Liver (tissue), 8 donors: ENCODE measurements at regions not wholly inside any gene's neighbourhood (a gene's known extent, or its start where the extent isn't known, plus 50 kb on each side); places are given as distances from the start of the nearest gene placed in this dataset.

Experiments
- DNase-seq: peaks from one replicate; pipeline ENCODE4 v3.0.0-alpha.2; 2017; ENCODE audit warnings: low spot score
- H3K27ac ChIP-seq, 2 donors: one replicate each; pipeline ENCODE4 v1.7.0; 2013; ENCODE audit warnings: inconsistent platforms in 2 of 2, low read length in 2 of 2, control low read depth in 1 of 2, low read depth in 1 of 2, mild to moderate bottlenecking in 1 of 2
- H3K27me3 ChIP-seq, 4 donors: one replicate each; pipeline versions ENCODE4 v1.6.1 to v1.7.0; 2013; ENCODE audit warnings: low read length in 3 of 4, inconsistent platforms in 1 of 4, mild to moderate bottlenecking in 1 of 4, moderate library complexity in 1 of 4; ENCODE audit not compliant: control insufficient read depth in 4 of 4, insufficient read depth in 4 of 4
- H3K36me3 ChIP-seq, 4 donors: one replicate each; pipeline versions ENCODE4 v1.6.1 to v1.7.0; 2013; ENCODE audit warnings: low read length in 3 of 4, mild to moderate bottlenecking in 3 of 4, low read depth in 1 of 4, moderate library complexity in 1 of 4; ENCODE audit not compliant: control insufficient read depth in 4 of 4, insufficient read depth in 3 of 4
- H3K4me1 ChIP-seq, 4 donors: one replicate each; pipeline versions ENCODE4 v1.6.1 to v1.7.0; 2013; ENCODE audit warnings: low read length in 3 of 4, mild to moderate bottlenecking in 3 of 4, moderate library complexity in 1 of 4; ENCODE audit not compliant: control insufficient read depth in 4 of 4, insufficient read depth in 4 of 4
- H3K4me3 ChIP-seq, 3 donors: one replicate each; pipeline versions ENCODE4 v1.6.1 to v1.7.0; 2013; ENCODE audit warnings: low read length in 3 of 3, control low read depth in 1 of 3, low read depth in 1 of 3, mild to moderate bottlenecking in 1 of 3
- H3K9ac ChIP-seq, 2 donors: one replicate each; pipeline ENCODE4 v1.7.0; 2013; ENCODE audit warnings: low read length in 2 of 2, mild to moderate bottlenecking in 2 of 2, moderate library complexity in 2 of 2, control low read depth in 1 of 2, low read depth in 1 of 2
- H3K9me3 ChIP-seq, 4 donors: one replicate each; pipeline versions ENCODE4 v1.6.1 to v1.7.0; 2013; ENCODE audit warnings: low read length in 3 of 4; ENCODE audit not compliant: control insufficient read depth in 4 of 4
- EGR1 ChIP-seq, 2 donors: IDR thresholded peaks; 2 replicates each; pipeline ENCODE4 v1.6.1; 2016 to 2018; ENCODE audit warnings: antibody characterized with exemption in 2 of 2, low read depth in 2 of 2
- FOXA1 ChIP-seq: IDR thresholded peaks from 2 replicates; pipeline ENCODE4 v1.6.1; 2016; ENCODE audit warnings: antibody characterized with exemption
- FOXA2 ChIP-seq: IDR thresholded peaks from 2 replicates; pipeline ENCODE4 v1.6.1; 2016; ENCODE audit warnings: antibody characterized with exemption
- GABPA ChIP-seq, 2 donors: IDR thresholded peaks in 1 of 2; conservative IDR thresholded peaks in 1 of 2; 2 replicates each; pipeline ENCODE4 v1.6.1; 2016; ENCODE audit warnings: antibody characterized with exemption in 2 of 2, mild to moderate bottlenecking in 1 of 2, moderate library complexity in 1 of 2
- HNF4A ChIP-seq, 2 donors: conservative IDR thresholded peaks; 2 replicates each; pipeline ENCODE4 v1.6.1; 2016; ENCODE audit warnings: antibody characterized with exemption in 2 of 2, mild to moderate bottlenecking in 2 of 2
- HNF4G ChIP-seq: IDR thresholded peaks from 2 replicates; pipeline ENCODE4 v1.6.1; 2016; ENCODE audit warnings: antibody characterized with exemption
- JUND ChIP-seq, 2 donors: IDR thresholded peaks; 2 replicates each; pipeline ENCODE4 v1.6.1; 2016; ENCODE audit warnings: antibody characterized with exemption in 2 of 2
- MAX ChIP-seq: IDR thresholded peaks from 2 replicates; pipeline ENCODE4 v1.6.1; 2016; ENCODE audit warnings: antibody characterized with exemption
- NR2F2 ChIP-seq: IDR thresholded peaks from 2 replicates; pipeline ENCODE4 v1.6.1; 2016; ENCODE audit warnings: antibody characterized with exemption
- RAD21 ChIP-seq, 2 donors: IDR thresholded peaks; 2 replicates each; pipeline ENCODE4 v1.6.1; 2016; ENCODE audit warnings: antibody characterized with exemption in 2 of 2, mild to moderate bottlenecking in 2 of 2
- REST ChIP-seq: IDR thresholded peaks from 2 replicates; pipeline ENCODE4 v1.6.1; 2016; ENCODE audit warnings: antibody characterized with exemption, mild to moderate bottlenecking
- SP1 ChIP-seq: IDR thresholded peaks from 2 replicates; pipeline ENCODE4 v1.6.1; 2018; ENCODE audit warnings: antibody characterized with exemption, mild to moderate bottlenecking
- TAF1 ChIP-seq: conservative IDR thresholded peaks from 2 replicates; pipeline ENCODE4 v1.6.1; 2016; ENCODE audit warnings: antibody characterized with exemption, mild to moderate bottlenecking
- YY1 ChIP-seq: IDR thresholded peaks from 2 replicates; pipeline ENCODE4 v1.6.1; 2016; ENCODE audit warnings: antibody characterized with exemption, mild to moderate bottlenecking
- ZBTB33 ChIP-seq: IDR thresholded peaks from 2 replicates; pipeline ENCODE4 v1.6.1; 2016; ENCODE audit warnings: antibody characterized with exemption
- WGBS: extraction: QIAGEN DNeasy Blood & Tissue Kit; methylation state at CpG from one replicate; pipeline ENCODE4 v1.1.7; 2013; 5-methylcytosine and 5-hydroxymethylcytosine counted together
- TF ChIP-seq, protein P1 (sequence below): IDR thresholded peaks from 2 replicates; pipeline ENCODE4 v1.6.1; 2016; ENCODE audit warnings: antibody characterized with exemption
- TF ChIP-seq, protein P2 (sequence below): fragments of 150-350 bp; IDR thresholded peaks from 2 replicates; pipeline ENCODE4 v1.5.1; 2017; ENCODE audit warnings: improper control_type of control experiment, low read depth, low read length; ENCODE audit not compliant: missing input control
- donor health status: healthy.
- donor health status: healthy.
- donor health status: healthy.
- donor health status: healthy.
- donor health status: healthy.

DNA sequence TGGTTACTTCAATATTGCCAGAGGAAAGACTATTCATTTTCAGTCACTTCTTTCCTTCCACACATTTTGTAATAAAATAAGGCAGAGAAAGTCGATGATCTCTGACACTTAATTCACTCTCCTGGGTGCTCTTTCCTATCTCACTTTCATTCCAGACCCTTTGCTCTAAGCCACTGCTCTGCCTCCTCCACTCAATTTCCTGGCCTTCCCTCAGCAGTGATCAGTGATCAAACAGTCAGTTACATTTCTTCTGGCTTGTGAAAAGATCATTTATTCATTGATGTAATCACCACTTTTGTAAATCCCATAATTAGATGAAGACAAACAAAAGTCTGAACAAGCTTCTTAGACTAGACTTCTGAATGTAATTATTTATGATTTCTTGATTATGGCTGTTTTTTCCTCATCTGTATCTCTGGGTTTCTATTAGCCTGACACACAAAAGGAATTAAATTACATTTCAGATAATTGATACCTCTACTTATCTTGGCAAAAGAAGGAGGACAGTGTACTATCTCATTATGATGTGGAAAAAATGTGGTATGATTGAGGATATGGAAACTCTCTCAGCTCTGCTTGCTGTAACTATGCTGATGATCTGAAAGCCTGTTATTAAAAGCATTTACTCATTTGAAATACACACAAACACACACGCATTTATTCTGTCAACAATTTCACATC, 1102.3 kb downstream of the GRM8 start:
- no peak for DNase-seq
- no peak overlapping the region for H3K27ac ChIP-seq
- H3K4me3 ChIP-seq: no peak overlapping the region
- no peaks in the 10 kb centered on the region for H3K4me1 ChIP-seq
- H3K27me3 ChIP-seq: no peaks in the 10 kb centered on the region
- 65% methylated on average over 2 of the region's 2 CpGs for WGBS
- H3K36me3 ChIP-seq: no peaks in the 10 kb centered on the region
- H3K9me3 ChIP-seq: no peaks in the 10 kb centered on the region
- TF ChIP-seq TAF1 (no peak), RAD21 (IDR thresholded peaks at IDR 0.05) (no peak), REST (no peak)
- H3K9ac ChIP-seq: no peak overlapping the region

- Histone ChIP-seq H3K9me3 (no peaks in the 10 kb centered on the region), H3K4me1 (no peaks in the 10 kb centered on the region), H3K36me3 (no peaks in the 10 kb centered on the region), H3K4me3 (no peak overlapping the region), H3K27ac (no peak overlapping the region), H3K27me3 (no peaks in the 10 kb centered on the region), H3K9ac (no peak overlapping the region)
- no peak for DNase-seq
- TF ChIP-seq NR2F2: no peak
Measured at GRCh38 chr7:126140858-126141466, 1111.8 kb downstream of the GRM8 start.

- Histone ChIP-seq H3K27ac (no peak overlapping the region), H3K36me3 (no peaks in the 10 kb centered on the region), H3K27me3 (no peaks in the 10 kb centered on the region), H3K4me1 (no peaks in the 10 kb centered on the region), H3K9me3 (no peaks in the 10 kb centered on the region), H3K4me3 (no peak overlapping the region), H3K9ac (no peak overlapping the region)
- DNase-seq: no peak
- 19% methylated on average over 1 of the region's 1 CpG for WGBS
- no peak for TF ChIP-seq YY1
- no peak for TF ChIP-seq HNF4G
- TF ChIP-seq RAD21 (IDR thresholded peaks at IDR 0.05): no peak
- TF ChIP-seq TAF1: no peak
- no peak for TF ChIP-seq NR2F2
- TF ChIP-seq FOXA1: no peak
- no peak for TF ChIP-seq GABPA (IDR thresholded peaks at IDR 0.05 in 1 of 2, conservative IDR thresholded peaks at IDR 0.05 in 1 of 2)
- TF ChIP-seq, protein P1, sequence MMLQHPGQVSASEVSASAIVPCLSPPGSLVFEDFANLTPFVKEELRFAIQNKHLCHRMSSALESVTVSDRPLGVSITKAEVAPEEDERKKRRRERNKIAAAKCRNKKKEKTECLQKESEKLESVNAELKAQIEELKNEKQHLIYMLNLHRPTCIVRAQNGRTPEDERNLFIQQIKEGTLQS: no peak
- no peak for TF ChIP-seq SP1
- no peak for TF ChIP-seq FOXA2
- no peak for TF ChIP-seq HNF4A (conservative IDR thresholded peaks at IDR 0.05)
- TF ChIP-seq JUND (IDR thresholded peaks at IDR 0.05): no peak
- TF ChIP-seq ZBTB33: no peak
- TF ChIP-seq, protein P2, sequence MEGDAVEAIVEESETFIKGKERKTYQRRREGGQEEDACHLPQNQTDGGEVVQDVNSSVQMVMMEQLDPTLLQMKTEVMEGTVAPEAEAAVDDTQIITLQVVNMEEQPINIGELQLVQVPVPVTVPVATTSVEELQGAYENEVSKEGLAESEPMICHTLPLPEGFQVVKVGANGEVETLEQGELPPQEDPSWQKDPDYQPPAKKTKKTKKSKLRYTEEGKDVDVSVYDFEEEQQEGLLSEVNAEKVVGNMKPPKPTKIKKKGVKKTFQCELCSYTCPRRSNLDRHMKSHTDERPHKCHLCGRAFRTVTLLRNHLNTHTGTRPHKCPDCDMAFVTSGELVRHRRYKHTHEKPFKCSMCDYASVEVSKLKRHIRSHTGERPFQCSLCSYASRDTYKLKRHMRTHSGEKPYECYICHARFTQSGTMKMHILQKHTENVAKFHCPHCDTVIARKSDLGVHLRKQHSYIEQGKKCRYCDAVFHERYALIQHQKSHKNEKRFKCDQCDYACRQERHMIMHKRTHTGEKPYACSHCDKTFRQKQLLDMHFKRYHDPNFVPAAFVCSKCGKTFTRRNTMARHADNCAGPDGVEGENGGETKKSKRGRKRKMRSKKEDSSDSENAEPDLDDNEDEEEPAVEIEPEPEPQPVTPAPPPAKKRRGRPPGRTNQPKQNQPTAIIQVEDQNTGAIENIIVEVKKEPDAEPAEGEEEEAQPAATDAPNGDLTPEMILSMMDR: no peak
- no peak for TF ChIP-seq MAX
- no peak for TF ChIP-seq EGR1 (IDR thresholded peaks at IDR 0.05; ENCODE audit: low read depth in 2 of 2)
Measured at GRCh38 chr7:126119981-126120380, 1132.8 kb downstream of the GRM8 start.
